ENCODE measurements at regions not wholly inside any gene's neighbourhood (a gene's known extent, or its start where the extent isn't known, plus 50 kb on each side); places are given as distances from the start of the nearest gene placed in this dataset.

GRCh38 chr19:16000024-16000663 lies 51.3 kb downstream of the OR10H4 start:
- no peak for DNase-seq

DNA sequence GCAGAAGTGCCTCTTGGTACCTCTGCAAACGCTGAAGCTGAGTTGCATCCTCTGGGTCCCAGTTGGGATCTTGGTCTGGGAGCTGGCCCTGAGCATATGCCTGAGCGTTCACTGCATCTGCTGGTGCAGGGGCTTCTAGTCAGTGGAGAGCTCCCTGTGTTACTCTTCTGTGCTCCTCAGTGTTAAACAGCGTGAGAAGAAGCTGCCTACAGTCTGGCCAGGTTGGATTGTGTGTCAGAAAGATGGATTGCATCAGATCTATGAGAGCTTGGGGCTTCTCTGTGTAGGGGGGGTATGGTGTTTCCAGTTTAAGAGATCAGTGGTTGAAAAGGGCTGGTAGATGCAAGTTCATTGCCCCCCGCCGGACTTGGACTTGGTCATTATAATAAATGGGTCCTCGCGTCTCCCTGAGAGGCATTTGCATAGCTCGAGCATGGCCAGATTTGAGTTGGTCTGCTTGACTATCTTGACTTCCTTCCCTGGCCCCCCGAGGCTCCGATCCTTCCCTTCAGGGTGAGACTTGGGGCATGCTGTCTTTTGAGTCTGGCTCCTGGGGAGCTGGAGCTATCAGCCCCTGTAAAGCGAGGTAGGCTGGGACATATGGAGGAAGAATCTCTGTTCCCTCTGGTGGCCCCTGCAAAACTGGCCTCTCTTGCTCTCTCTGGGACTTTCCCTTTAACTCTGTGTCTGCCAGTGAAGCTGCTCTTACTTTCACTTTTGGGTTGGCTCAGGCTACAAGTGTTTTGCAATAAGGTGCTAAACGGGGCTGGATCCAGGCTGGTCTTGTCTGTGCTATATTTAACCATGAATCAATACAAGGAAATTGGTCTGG lies 52.9 kb downstream of the OR10H4 start:
- DNase-seq: peak; percentile 51

DNA sequence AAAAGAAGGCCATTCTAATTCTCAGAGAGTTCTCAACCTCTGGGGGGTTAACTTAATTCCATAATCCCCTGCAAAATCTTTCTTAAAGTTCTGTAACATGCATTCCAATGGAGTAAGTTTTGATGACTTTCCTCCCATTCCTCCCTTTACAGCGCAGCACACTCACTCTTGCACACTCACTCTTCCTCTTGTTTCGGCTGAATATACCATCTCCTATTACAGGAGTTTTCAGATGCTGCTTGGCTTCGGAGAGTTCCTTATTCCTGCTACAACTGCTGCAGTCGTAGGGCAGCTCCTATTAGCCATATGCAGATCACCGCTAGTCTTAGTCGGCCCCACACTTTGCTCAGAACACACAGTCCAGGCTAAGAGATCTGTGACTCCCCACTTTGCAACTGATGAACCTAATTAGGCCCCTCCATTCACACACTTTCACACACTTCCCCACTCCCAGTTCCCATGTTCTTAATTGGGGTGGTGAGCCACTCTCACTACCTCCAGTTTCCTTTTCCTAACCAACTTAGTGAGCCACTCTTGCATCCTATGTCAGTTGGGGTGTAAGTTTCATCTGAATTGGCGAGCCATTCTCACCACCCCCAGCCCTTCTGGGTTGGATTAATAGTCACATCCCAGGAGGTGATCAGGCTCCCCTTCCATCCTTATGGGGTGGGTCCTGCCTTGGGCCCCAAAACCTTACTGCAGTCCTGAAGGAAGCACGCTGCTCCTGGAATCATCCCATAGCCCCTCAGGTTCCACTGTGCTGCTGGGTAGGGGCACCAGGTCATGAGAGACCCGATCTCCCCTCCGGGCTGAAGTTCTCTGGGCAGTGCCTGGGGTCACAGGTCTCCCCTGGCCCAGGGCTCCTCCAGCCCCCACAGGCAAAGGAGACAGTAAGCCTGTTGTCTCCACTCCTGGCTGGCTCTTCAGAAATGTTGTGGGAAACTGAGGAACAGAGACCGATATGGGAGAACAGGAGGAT lies 53.9 kb downstream of the OR10H4 start:
- no peak for DNase-seq

GRCh38 chr19:16003391-16003790 lies 54.6 kb downstream of the OR10H4 start:
- no peak for DNase-seq

DNA sequence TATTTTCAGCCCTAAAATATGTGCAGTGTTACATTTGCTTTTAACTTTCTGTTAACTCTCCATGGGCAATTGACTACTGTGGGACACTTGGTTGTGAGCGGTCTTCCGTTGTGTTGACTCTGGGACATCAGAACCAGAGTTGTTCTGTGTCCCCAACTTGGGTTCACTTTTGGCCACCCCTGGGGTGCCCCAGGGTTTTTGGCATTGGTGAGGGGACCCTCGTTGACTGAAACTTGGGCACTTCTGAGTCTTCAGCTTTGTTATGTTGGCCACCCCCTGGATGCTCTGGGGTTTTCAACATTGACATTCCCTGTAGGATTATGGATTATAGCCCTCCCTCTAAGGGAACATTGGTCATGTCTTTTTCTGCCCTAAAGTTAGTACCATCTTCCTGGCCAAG lies 57.1 kb downstream of the OR10H4 start:
- DNase-seq: no peak

GRCh38 chr19:16012552-16012951 lies 63.7 kb upstream of the TPM4 start:
- DNase-seq: no peak

DNA sequence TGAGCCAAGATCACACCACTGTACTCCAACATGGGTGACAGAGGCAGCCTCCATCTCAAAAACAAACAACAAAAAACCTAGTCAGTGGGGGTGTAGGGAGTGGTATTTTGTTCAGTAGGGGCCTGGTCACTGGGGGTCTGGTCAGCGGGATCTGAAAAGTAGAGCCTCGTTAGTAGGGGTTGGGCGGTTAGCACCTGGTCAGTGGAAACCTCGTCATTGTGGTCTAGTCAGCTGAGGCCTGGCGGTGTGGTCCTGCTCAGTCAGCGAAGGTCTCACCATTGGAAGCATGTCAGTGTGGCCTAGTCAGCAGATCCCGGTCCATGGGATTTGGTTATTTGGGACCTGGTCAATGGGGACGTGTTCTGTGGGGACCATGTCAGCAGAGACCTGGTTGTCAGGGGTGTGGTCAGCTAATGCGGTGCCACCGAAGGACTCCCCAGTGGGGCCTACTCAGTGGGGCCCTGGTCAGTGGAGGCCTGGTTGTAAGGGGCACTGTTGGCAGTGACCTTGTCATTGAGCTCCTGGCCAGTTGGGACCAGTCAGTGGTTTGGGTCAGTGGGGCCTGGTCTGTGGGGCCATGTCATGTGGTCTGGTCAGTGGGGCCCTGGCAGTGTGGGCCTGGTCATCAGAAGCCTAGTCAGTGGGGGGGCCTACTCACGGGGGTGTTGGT lies 63.0 kb upstream of the TPM4 start:
- no peak for DNase-seq

DNA sequence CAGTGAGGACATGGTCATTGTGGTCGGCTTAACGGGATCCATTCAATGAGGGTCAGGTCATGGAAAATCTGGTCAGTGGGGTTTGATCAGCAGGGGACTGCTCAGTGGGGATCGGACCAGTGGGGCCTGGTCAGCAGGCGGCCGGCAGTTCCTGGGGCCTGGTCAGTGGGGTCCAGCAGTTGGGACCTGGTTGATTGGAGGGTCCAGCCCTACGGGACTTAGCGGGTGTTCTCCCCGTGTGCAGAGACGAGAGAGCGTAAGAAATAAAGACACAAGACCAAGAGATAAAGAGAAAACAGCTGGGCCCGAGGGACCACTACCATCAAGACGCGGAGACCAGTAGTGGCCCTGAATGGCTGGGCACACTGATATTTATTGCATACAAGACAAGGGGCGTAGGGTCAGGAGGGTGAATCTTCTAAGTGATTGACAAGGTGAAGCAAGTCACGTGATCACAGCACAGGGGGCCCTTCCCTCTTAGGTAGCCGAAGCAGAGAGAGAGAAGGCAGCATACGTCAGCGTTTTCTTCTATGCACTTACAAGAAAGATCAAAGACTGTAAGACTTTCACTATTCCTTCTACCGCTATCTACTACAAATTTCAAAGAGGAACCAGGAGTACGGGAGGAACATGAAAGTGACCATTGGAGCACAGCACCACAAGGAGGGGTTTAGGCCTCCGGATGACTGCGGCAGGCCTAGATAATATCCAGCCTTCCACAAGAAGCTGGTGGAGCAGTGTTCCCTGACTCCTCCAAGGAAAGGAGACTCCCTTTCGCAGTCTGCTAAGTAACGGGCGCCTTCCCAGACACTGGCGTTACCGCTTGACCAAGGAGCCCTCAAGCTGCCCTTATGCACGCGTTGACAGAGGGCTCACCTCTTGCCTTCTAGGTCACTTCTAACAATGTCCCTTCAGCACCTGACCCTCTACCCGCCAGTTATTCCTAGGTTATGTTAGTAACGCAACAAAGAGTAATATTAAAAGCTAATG lies 62.1 kb upstream of the TPM4 start:
- DNase-seq: no peak

GRCh38 chr19:16014923-16015804 lies 61.1 kb upstream of the TPM4 start:
- no peak for DNase-seq

GRCh38 chr19:16015805-16016173 lies 60.5 kb upstream of the TPM4 start:
- DNase-seq: no peak

- no peak for DNase-seq
Observed at GRCh38 chr19:16016226-16017137, 59.8 kb upstream of the TPM4 start.

DNA sequence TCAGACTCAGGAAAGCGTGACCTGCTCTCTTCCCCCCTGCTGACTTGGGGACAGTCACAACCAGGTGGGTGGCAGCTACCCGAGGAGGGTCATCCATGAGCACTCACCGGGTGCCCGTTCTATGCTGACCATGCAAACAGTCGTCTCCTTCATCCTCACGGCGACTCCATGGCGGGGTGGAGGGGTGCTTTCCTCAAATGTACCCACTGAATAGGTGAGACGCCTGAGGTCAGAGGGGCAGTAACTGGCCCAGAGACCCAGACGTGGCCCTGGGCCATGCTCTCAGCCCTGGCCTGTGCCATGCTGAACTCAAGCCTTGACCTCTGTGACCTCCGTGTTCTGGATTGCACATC lies 59.2 kb upstream of the TPM4 start:
- no peak for DNase-seq

DNA sequence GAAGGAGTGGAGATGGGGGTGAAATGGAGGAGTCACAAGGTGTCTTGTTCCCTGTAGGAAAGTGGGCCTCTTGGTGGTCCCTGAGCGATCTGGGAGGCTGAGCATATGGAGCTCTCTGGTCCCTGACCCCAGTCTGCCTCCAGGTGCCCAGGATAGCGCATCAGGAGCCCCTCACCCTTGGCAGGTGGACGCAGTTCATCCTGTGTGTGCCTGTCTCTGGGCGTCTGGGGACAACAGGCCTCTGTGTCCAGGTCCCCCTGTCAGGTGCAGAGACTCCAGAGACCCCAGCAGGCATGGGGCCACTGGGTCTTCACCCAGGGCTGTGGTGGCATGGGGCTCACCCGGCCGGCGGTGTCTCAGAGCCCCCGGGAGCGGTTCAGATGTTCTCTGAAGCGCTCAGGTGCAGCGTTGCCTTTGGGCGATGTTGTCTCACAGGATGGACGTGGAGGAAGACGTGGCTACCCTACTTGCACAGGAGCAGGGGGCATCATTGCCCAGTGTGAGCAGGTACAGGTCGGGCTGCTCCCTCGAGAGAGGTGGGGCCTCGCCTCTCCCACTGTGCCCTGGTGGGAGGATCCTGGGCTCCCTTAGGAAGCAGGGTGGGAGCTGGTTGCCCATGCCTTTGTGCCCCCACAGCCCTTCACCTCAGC lies 58.1 kb upstream of the TPM4 start:
- DNase-seq: no peak

- DNase-seq: no peak
Observed at GRCh38 chr19:16018801-16019551, 57.3 kb upstream of the TPM4 start.

DNA sequence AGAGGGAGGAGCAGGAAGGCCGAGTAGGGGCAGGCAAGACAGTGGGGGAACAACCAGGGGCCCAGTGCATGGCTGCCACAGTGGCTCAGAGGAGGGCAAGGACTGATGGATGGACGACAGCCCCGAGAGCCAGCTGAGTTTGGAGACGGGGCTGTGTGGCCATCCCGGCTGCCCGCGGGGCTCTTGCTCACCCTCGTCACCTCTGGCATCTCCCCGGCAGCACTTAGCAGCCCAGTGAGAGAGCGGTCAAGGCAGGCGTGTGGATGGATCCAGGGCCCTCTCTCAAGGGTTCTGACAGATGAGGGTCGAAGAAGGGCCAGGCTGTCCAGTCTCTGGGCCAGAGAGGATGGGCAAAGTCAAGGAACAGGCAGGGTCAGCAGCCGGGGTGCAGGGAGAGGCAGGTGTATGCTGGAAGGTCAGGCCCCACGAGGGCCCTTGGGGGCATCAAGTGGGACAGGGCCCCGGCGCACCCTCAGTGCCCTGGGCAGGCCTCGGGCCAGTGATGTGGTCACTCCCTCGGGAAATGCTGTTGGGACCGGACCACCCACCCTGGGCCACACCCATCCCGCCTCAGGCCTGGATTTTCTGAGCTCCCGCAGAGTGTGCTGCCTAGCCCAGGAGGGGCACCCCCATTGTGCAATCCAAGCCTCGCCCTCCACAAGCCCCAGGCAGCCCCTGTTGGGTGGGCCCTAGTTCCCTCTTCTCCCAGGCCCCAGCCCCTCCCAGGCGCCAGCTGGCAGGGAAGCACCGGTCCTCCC lies 56.4 kb upstream of the TPM4 start:
- no peak for DNase-seq

- no peak for DNase-seq
Observed at GRCh38 chr19:16021796-16022195, 54.5 kb upstream of the TPM4 start.

DNA sequence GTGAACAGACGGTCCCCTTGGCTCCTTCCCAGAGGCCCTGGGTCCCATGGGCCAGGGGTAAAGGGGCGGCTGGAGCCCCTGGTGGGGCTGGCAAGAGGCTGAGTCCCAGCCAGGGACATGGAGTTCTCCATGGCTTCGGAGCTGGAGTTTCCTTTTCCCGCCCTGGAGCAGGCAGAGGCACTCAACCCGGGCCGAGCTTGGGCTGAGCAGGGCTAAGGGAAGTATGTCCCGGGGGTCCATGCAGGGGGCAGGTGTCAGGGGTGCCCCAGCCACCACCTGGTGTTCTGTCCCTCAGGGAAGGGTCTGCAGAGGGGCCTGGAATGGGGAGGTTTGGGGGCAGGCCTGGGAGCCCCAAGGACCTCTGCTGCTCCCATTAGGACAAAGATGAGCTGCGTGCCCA lies 54.0 kb upstream of the TPM4 start:
- DNase-seq: no peak
